ENCODE measurements at regions not wholly inside any gene's neighbourhood (a gene's known extent, or its start where the extent isn't known, plus 50 kb on each side); places are given as distances from the start of the nearest gene placed in this dataset.

DNA sequence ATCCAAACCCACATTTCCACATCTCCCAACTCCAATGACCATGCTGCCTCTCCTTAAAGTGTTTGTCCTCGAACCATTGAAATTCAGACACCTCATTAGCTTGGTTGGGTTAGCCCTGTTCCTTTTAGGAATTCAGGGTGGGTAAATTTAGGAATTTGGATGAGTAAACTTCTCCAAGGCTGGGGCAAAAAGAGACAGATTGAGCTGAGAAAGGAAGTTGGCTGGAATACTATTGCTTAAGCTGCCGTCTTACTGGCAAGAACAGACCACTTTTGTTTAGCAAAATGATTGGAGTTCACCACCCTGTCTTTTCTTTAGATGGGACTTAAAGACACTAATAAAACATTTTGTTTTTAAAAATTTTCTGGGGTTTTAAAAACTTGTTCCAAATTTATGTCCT, 143.6 kb upstream of the GDNF start:
- TF ChIP-seq EZH2 (IDR thresholded peaks at IDR 0.05; ENCODE audit: insufficient read depth, poor library complexity, severe bottlenecking) (no peak), EZH2phosphoT487 (IDR thresholded peaks at IDR 0.05; ENCODE audit: insufficient read depth, low read depth) (no peak)

All from GM23248 (cell line).